Adrenal gland (tissue), 9 donors: ENCODE measurements at regions not wholly inside any gene's neighbourhood (a gene's known extent, or its start where the extent isn't known, plus 50 kb on each side); places are given as distances from the start of the nearest gene placed in this dataset.

ENCODE experiments used
- DNase-seq, 7 donors: peaks; one replicate each; pipeline ENCODE4 v3.0.0-alpha.2; 2019 to 2020
- H3K27ac ChIP-seq, 5 donors: fragments of 200-600 bp; sonication (generic) in 4 of 5; 1 replicate in 3 of 5; 2 replicates in 2 of 5; pipeline versions ENCODE4 v1.5.1 to v1.8.0; 2016 to 2020; ENCODE audit warnings: mild to moderate bottlenecking in 1 of 5
- H3K27me3 ChIP-seq: fragments of 200-600 bp; 2 replicates; pipeline ENCODE4 v1.8.0; 2021
- H3K36me3 ChIP-seq, 2 donors: fragments of 200-600 bp; replicated peaks in 1 of 2; 1 replicate in 1 of 2; 2 replicates in 1 of 2; pipeline versions ENCODE4 v1.5.1 to v1.8.0; 2018 to 2022
- H3K4me1 ChIP-seq, 2 donors: fragments of 200-600 bp; replicated peaks in 1 of 2; 1 replicate in 1 of 2; 2 replicates in 1 of 2; pipeline versions ENCODE4 v1.5.1 to v1.8.0; 2018 to 2021
- H3K4me3 ChIP-seq, 4 donors: fragments of 200-600 bp; sonication (generic) in 3 of 4; one replicate each; pipeline ENCODE4 v1.5.1; 2016 to 2018
- H3K9me3 ChIP-seq, 3 donors: fragments of 200-600 bp; sonication (generic) in 1 of 3; replicated peaks in 1 of 3; 1 replicate in 2 of 3; 2 replicates in 1 of 3; pipeline versions ENCODE4 v1.5.1 to v1.8.0; 2016 to 2021
- CTCF ChIP-seq, 6 experiments: fragments of 450-650 bp in 4 of 6; fragments of 200-600 bp in 2 of 6; sonication (generic) in 1 of 6; IDR thresholded peaks; 1 replicate in 5 of 6; 2 replicates in 1 of 6; pipeline versions ENCODE4 v1.5.1 to v1.8.0; 2016 to 2021; ENCODE audit warnings: antibody characterized with exemption in 6 of 6, mild to moderate bottlenecking in 2 of 6, moderate library complexity in 1 of 6
- POLR2A ChIP-seq, 2 donors: fragments of 450-650 bp; IDR thresholded peaks; one replicate each; pipeline ENCODE4 v1.6.1; 2017; ENCODE audit warnings: antibody characterized with exemption in 2 of 2, mild to moderate bottlenecking in 2 of 2, moderate library complexity in 1 of 2
- WGBS, 4 donors: extraction: QIAGEN DNeasy Blood & Tissue Kit in 2 of 4; methylation state at CpG; one replicate each; pipeline versions ENCODE4 v1.1.5 to v1.1.7; 2013 to 2017; 5-methylcytosine and 5-hydroxymethylcytosine counted together
- intact Hi-C, 2 donors: fragments of 100-400 bp; cut with DNase I; formaldehyde crosslinking; loops; one replicate each; pipeline versions ENCODE4 v1.14.1 to v1.15.0; 2022 to 2023
- donor health status: healthy with polysubstance abuse.
- donor health status: Bipolar disorder and iron deficiency.
- donor health status: DM: yes; HTN: yes; CAD: no.
- donor health status: DM: no; HTN: no; CAD: no.
- donor health status: DM: no; HTN: no; CAD: no.

- WGBS, 4 donors = 83 to 92% (median 91%) methylated on average over 2 of the region's 2 CpGs
- no peaks in the 10 kb centered on the region for H3K36me3 ChIP-seq
These were observed 104.5 kb upstream of the YWHAQ start for GRCh38 chr2:9735335-9735734.

GRCh38 chr2:9736021-9736420 lies 105.2 kb upstream of the YWHAQ start:
- Histone ChIP-seq H3K4me1 (peaks cover 0 to 9% of the 10 kb centered on the region in 2 donors), H3K36me3 (no peaks in the 10 kb centered on the region), H3K9me3 (no peaks in the 10 kb centered on the region), H3K4me3 (no peak overlapping the region), H3K27ac (no peak overlapping the region), H3K27me3 (no peaks in the 10 kb centered on the region)
- intact Hi-C loops = no loop called here
- no peak for TF ChIP-seq POLR2A (IDR thresholded peaks at IDR 0.05)
- no peak for TF ChIP-seq CTCF (IDR thresholded peaks at IDR 0.05)
- DNase-seq = no peak
- 71 to 90% (median 88%) methylated on average over 1 of the region's 1 CpG for WGBS, 4 donors

More at GRCh38 chr2:9735335-9735734, 104.5 kb upstream of the YWHAQ start:
- DNase-seq = no peak
- Histone ChIP-seq H3K27ac (no peak overlapping the region), H3K9me3 (no peaks in the 10 kb centered on the region), H3K4me1 (peaks cover 0 to 9% of the 10 kb centered on the region in 2 donors), H3K4me3 (no peak overlapping the region), H3K27me3 (no peaks in the 10 kb centered on the region)
- TF ChIP-seq CTCF (IDR thresholded peaks at IDR 0.05) (no peak), POLR2A (IDR thresholded peaks at IDR 0.05) (no peak)
- intact Hi-C loops = no loop called here

GRCh38 chr2:9737053-9737875 lies 106.0 kb upstream of the TAF1B start:
- H3K36me3 ChIP-seq = no peaks in the 10 kb centered on the region
- H3K27ac ChIP-seq = no peak overlapping the region
- 62 to 70% (median 66%) methylated on average over 7 to 9 of the region's 9 CpGs for WGBS, 4 donors
- no peaks in the 10 kb centered on the region for H3K9me3 ChIP-seq
- DNase-seq = no peak
- H3K27me3 ChIP-seq = no peaks in the 10 kb centered on the region
- no peak overlapping the region for H3K4me3 ChIP-seq
- intact Hi-C loops = no loop called here
- H3K4me1 ChIP-seq = peaks cover 0 to 9% of the 10 kb centered on the region in 2 donors
- TF ChIP-seq CTCF (IDR thresholded peaks at IDR 0.05) (no peak), POLR2A (IDR thresholded peaks at IDR 0.05) (no peak)

GRCh38 chr2:9738062-9738461 lies 105.2 kb upstream of the TAF1B start:
- no peaks in the 10 kb centered on the region for H3K27me3 ChIP-seq
- no peaks in the 10 kb centered on the region for H3K9me3 ChIP-seq
- no peak overlapping the region for H3K27ac ChIP-seq
- WGBS, 4 donors = 58 to 64% (median 60%) methylated on average over 5 of the region's 5 CpGs
- peaks cover 0 to 9% of the 10 kb centered on the region in 2 donors for H3K4me1 ChIP-seq
- no peak overlapping the region for H3K4me3 ChIP-seq
- intact Hi-C loops = no loop called here
- H3K36me3 ChIP-seq = no peaks in the 10 kb centered on the region
- TF ChIP-seq POLR2A (IDR thresholded peaks at IDR 0.05) (no peak), CTCF (IDR thresholded peaks at IDR 0.05) (no peak)
- DNase-seq = no peak
